ENCODE measurements at regions not wholly inside any gene's neighbourhood (a gene's known extent, or its start where the extent isn't known, plus 50 kb on each side); places are given as distances from the start of the nearest gene placed in this dataset.

GRCh38 chr2:204341887-204342276 lies 203.4 kb upstream of the PARD3B start (continued):
- no peak for TF ChIP-seq ZNF462 (CRISPR knock-in tag; IDR thresholded peaks at IDR 0.05)

- no peak overlapping the region for H3K4me3 ChIP-seq
- H2AFZ ChIP-seq = no peak overlapping the region
- H3K27ac Mint-ChIP-seq = no peak overlapping the region
- no peaks in the 10 kb centered on the region for H3K79me2 ChIP-seq (replicated peaks; ENCODE audit: insufficient read depth)
- H3K36me3 ChIP-seq (ENCODE audit: insufficient read depth) = no peaks in the 10 kb centered on the region
- H3K27me3 Mint-ChIP-seq (ENCODE audit: insufficient read depth, low read depth, poor library complexity) = no peaks in the 10 kb centered on the region
- peaks cover 15% of the 10 kb centered on the region for H3K4me1 ChIP-seq (ENCODE audit: insufficient read depth)
- no peaks in the 10 kb centered on the region for H3K9me2 ChIP-seq (ENCODE audit: insufficient read depth)
- no peaks in the 10 kb centered on the region for H3F3A ChIP-seq (replicated peaks; ENCODE audit: low read depth)
- no peaks in the 10 kb centered on the region for H4K20me1 ChIP-seq (replicated peaks; ENCODE audit: insufficient read depth)
- H3K9me3 Mint-ChIP-seq = no peaks in the 10 kb centered on the region
- H3K4me1 Mint-ChIP-seq = peaks cover 18% of the 10 kb centered on the region
- no peak overlapping the region for H3K27ac ChIP-seq (ENCODE audit: low read depth)
- no peak overlapping the region for H3K4me3 Mint-ChIP-seq
- no peaks in the 10 kb centered on the region for H3K36me3 Mint-ChIP-seq (ENCODE audit: low read depth)
- H3K4me2 ChIP-seq = no peak overlapping the region
- no peak for ATAC-seq
- no peaks in the 10 kb centered on the region for H3K27me3 ChIP-seq (ENCODE audit: insufficient read depth)
- DNase-seq (ENCODE audit: low spot score) = no peak
- TF ChIP-seq EZH2phosphoT487 (IDR thresholded peaks at IDR 0.05; ENCODE audit: unreplicated experiment) (no peak), ZNF331 (CRISPR knock-in tag; IDR thresholded peaks at IDR 0.05; ENCODE audit: low read depth) (no peak), ETS1 (IDR thresholded peaks at IDR 0.05) (no peak), POLR2AphosphoS5 (IDR thresholded peaks at IDR 0.05; ENCODE audit: low read depth) (no peak), ZNF462 (CRISPR knock-in tag; IDR thresholded peaks at IDR 0.05) (no peak), STAT1 (IDR thresholded peaks at IDR 0.05; ENCODE audit: unreplicated experiment) (no peak)
- TF ChIP-seq, protein P1, sequence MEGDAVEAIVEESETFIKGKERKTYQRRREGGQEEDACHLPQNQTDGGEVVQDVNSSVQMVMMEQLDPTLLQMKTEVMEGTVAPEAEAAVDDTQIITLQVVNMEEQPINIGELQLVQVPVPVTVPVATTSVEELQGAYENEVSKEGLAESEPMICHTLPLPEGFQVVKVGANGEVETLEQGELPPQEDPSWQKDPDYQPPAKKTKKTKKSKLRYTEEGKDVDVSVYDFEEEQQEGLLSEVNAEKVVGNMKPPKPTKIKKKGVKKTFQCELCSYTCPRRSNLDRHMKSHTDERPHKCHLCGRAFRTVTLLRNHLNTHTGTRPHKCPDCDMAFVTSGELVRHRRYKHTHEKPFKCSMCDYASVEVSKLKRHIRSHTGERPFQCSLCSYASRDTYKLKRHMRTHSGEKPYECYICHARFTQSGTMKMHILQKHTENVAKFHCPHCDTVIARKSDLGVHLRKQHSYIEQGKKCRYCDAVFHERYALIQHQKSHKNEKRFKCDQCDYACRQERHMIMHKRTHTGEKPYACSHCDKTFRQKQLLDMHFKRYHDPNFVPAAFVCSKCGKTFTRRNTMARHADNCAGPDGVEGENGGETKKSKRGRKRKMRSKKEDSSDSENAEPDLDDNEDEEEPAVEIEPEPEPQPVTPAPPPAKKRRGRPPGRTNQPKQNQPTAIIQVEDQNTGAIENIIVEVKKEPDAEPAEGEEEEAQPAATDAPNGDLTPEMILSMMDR (conservative IDR thresholded peaks at IDR 0.05; ENCODE audit: low read depth in 2 of 2) = no peak
Observed at GRCh38 chr2:204343685-204344084, 201.6 kb upstream of the PARD3B start.

Measured in GM23338 (cell line).